HL-60/S4 treated with retinoic acid at 250 ng/mL for 4 days and 3 days (cell line): ENCODE measurements at regions not wholly inside any gene's neighbourhood (a gene's known extent, or its start where the extent isn't known, plus 50 kb on each side); places are given as distances from the start of the nearest gene placed in this dataset.

Experiments
- in situ Hi-C: fragments of 300-500 bp; cut with MboI; formaldehyde crosslinking; loops from 2 replicates; pipeline ENCODE4 v1.7.0; 2022; ENCODE audit warnings: low sequenced_read_pairs

GRCh38 chr6:163721435-163721834, 306.9 kb downstream of the QKI start:
- in situ Hi-C loops = no loop called here

GRCh38 chr6:163720460-163721235, 306.1 kb downstream of the QKI start:
- in situ Hi-C loops = no loop called here

DNA sequence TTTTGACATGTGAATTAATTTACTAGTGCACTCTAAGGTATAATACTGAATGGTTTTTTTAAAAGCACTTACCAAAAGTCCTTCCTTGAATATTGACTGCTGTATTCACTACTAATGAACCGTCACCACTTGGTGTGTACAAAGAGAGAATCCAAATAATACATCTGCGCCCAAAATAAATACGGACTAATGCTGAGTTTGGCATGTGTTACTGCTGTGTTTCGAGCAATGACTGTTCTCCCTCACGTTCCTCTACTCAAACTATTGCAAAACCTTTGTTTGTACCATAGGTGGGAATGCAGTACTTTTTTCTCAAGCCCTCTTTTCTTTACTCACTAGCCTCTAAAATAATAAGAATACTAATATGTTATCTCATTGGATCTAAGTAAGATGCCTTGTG, 305.5 kb downstream of the QKI start:
- in situ Hi-C loops = no loop called here

DNA sequence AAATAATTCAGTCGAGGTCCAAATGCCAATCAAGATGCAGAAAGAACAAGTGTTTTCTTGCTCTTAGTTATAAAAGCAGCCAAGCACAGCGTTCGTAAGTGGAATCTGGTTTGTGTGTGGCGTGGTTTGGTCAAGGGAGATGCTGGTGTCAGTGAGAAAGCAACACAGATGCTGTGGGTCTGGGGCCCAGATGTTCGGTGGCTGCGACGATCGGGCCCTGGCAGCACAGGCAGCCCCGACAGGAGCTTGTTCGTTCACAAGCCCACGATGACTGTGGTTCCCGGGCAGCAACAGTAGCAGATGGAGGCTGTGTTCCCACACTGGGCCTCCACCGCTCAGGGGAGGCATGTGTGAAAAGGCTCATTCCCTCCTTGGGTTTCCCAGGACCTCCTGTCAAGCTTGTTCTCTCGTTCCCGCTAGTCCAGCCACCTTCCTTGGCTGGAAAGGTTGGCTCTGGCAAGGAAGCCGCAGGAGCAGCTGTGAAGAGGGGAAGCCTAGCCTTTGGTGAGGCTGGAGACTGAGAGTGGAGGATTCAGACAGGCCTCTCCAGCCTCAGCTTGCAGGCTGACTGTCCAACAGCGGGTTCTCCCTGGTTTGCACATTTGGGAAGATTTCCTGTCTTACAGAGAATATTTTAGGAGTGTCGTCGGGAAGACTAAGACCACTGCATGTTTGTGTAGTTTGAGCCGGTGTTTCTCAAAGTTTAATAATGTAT, 304.7 kb downstream of the QKI start:
- in situ Hi-C loops = no loop called here

DNA sequence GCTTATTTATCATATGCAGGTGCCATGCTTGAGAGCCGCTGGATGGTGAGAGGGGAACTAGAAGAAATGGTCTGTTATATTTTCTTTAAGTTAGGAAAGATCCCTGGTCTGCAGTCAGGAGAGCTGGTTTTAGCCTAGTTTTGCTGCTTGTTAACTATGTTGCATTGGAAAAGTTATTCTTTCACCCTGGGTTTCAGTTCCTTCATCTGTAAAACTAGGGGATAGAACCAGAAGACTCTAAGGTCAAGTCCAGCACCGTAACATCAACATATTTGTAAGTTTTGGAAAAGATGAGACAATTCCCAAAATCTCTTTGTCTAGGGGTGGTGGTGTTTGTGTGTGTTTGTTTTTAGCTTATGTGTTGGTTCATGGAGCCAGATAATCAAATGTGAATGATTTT, 304.0 kb downstream of the QKI start:
- in situ Hi-C loops = no loop called here

DNA sequence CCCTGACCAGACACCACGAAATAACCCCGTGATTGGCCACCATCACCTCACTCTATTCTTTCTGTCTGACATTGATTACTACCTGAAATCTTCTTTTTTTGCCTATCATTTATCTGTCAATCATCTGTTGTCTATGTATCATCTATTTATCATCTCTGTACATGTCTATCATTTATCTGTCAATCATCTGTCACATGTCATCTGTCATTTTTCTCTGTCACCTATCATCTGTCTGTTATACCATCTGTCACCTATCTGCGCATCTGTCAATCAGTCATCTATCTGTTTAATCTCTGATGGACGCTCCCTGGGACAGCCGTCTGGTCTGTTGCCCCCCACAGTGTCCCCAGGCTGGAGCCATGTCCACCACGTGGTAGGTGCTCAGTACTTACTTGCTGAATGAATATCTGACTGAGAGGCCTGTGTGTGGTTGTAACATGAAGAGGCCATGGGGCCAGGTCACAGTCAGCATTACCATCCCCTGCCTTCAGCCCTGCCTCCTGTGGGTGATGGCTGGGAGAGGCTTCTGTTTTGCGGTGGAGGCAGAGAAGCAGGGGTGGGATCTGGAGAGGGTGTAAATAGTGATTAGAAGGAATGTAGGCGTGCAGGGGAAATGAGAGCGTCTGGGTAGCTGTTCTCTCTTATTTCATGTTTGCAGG, 302.7 kb downstream of the QKI start:
- in situ Hi-C loops = no loop called here

DNA sequence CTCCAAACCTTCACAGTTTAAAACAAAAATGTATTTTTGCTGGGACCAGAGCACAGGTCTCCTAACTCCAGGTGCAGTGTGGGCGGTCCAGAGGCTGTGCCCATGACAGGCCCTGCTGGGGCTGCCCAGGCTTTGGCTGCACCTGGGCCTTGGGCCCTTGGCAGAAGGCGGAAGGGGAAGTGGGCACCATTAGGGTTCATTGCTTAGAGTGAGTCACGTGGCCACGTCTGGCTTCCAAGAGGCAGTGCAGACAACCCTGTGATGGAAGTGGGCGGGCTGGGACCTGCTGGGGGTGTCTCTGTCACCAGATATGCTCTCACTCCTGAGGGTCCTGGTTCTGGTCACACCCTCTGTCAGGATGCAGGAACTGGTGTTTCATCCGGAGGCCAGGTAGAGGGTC, 302.2 kb downstream of the QKI start:
- in situ Hi-C loops = no loop called here

GRCh38 chr6:163715846-163716245, 301.3 kb downstream of the QKI start:
- in situ Hi-C loops = no loop called here

GRCh38 chr6:163714179-163714578, 299.7 kb downstream of the QKI start:
- in situ Hi-C loops = no loop called here

DNA sequence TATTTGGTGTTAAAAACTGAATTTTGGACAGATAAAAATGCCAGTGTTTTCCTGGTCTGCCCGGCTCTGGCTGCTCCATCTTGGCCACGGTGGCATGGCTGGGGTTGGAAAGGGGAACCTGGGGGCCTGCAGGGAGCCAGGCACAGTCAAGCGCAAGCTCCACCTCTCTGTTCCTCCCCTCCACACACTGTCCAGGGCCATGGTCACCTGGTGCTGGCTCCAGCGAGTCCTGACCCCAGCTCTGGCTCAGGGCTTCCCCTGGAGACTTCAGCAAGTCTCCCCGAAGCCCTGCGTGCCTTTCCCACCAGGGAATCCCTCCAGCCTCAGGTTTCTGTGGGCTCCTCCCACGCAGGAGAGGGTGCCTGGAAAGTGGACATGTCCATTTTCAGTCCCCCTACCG, 298.5 kb downstream of the QKI start:
- in situ Hi-C loops = no loop called here

DNA sequence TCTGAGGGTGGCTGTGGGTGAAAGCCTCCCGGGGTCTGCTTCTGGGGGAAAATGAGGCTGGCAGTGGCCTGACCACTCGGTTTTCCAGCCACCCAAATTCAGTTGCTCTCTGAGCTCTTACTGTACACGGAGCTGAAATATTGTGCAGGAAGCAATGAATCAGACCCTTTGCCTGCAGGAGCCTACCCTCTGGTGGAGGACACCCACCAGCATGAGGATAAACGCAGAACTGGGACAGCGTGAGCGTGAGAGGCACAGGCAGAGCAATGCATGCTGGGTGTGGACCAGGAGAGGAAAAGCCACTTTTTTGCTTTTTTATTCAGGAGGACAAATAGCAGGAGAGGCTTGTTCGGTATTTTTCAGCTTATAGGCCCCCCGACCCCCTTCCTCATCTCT, 298.0 kb downstream of the QKI start:
- in situ Hi-C loops = no loop called here

- in situ Hi-C loops = no loop called here
These were observed 297.4 kb downstream of the QKI start for GRCh38 chr6:163711615-163712565.

- in situ Hi-C loops = no loop called here
These were observed 296.3 kb downstream of the QKI start for GRCh38 chr6:163710532-163711470.

- in situ Hi-C loops = no loop called here
These were observed 295.2 kb downstream of the QKI start for GRCh38 chr6:163709693-163710092.

- in situ Hi-C loops = no loop called here
These were observed 294.7 kb downstream of the QKI start for GRCh38 chr6:163709255-163709654.

- in situ Hi-C loops = no loop called here
These were observed 293.9 kb downstream of the QKI start for GRCh38 chr6:163708466-163708865.

GRCh38 chr6:163707387-163708355, 293.2 kb downstream of the QKI start:
- in situ Hi-C loops = no loop called here

- in situ Hi-C loops = no loop called here
These were observed 292.1 kb downstream of the QKI start for GRCh38 chr6:163706500-163707087.
